ENCODE measurements at regions not wholly inside any gene's neighbourhood (a gene's known extent, or its start where the extent isn't known, plus 50 kb on each side); places are given as distances from the start of the nearest gene placed in this dataset.

- no peak for TF ChIP-seq CTCF (conservative IDR thresholded peaks at IDR 0.05; ENCODE audit: low read depth, low read length)
- TF ChIP-seq EZH2 (IDR thresholded peaks at IDR 0.05; ENCODE audit: borderline replicate concordance, low read depth, low read length, poor library complexity, severe bottlenecking): no peak
Observed at GRCh38 chr11:23954730-23955129, 542.1 kb upstream of the LUZP2 start.
